Brain microvascular endothelial cell (primary cell): ENCODE measurements at regions not wholly inside any gene's neighbourhood (a gene's known extent, or its start where the extent isn't known, plus 50 kb on each side); places are given as distances from the start of the nearest gene placed in this dataset.

Experiments
- DNase-seq: peaks from one replicate; pipeline ENCODE4 v3.0.0-alpha.2; 2020
- H3K27ac ChIP-seq: fragments of 250-450 bp; sonication (Bioruptor Pico); 2 replicates; pipeline ENCODE4 v1.5.1; 2020; ENCODE audit warnings: mild to moderate bottlenecking, moderate library complexity
- H3K27me3 ChIP-seq: fragments of 250-450 bp; sonication (Bioruptor Pico); replicated peaks from 2 replicates; pipeline ENCODE4 v1.5.1; 2020; ENCODE audit warnings: mild to moderate bottlenecking
- H3K36me3 ChIP-seq: fragments of 250-450 bp; sonication (Bioruptor Pico); replicated peaks from 2 replicates; pipeline ENCODE4 v1.5.1; 2020; ENCODE audit warnings: mild to moderate bottlenecking
- H3K4me3 ChIP-seq: 2 replicates; pipeline ENCODE4 v1.5.1; 2011; ENCODE audit warnings: low read depth, mild to moderate bottlenecking, control low read depth, low read length, moderate library complexity
- CTCF ChIP-seq: IDR thresholded peaks from 2 replicates; pipeline ENCODE4 v1.5.1; 2011; ENCODE audit warnings: low read depth, mild to moderate bottlenecking, moderate library complexity, low read length, control low read depth, inconsistent platforms; ENCODE audit errors: missing control alignments
- in situ Hi-C: cut with HindIII; loops from 2 replicates; pipeline ENCODE4 v1.10.0; 2017; ENCODE audit warnings: low sequenced_read_pairs, low pct_ligation_motif_present

- in situ Hi-C loops: no loop called here
- Histone ChIP-seq H3K4me3 (no peak overlapping the region), H3K27me3 (no peaks in the 10 kb centered on the region), H3K36me3 (no peaks in the 10 kb centered on the region), H3K27ac (no peak overlapping the region)
- DNase-seq: no peak
- no peak for TF ChIP-seq CTCF
Measured at GRCh38 chr4:120198411-120198810, 131.8 kb upstream of the MAD2L1 start.

GRCh38 chr4:120177603-120178002 lies 111.0 kb upstream of the MAD2L1 start:
- Histone ChIP-seq H3K36me3 (no peaks in the 10 kb centered on the region), H3K27ac (no peak overlapping the region), H3K4me3 (no peak overlapping the region), H3K27me3 (no peaks in the 10 kb centered on the region)
- in situ Hi-C loops: no loop called here
- DNase-seq: no peak
- TF ChIP-seq CTCF: no peak

GRCh38 chr4:120175272-120175671 lies 108.6 kb upstream of the MAD2L1 start:
- in situ Hi-C loops: no loop called here
- no peaks in the 10 kb centered on the region for H3K27me3 ChIP-seq
- DNase-seq: no peak
- H3K27ac ChIP-seq: no peak overlapping the region
- H3K4me3 ChIP-seq: no peak overlapping the region
- no peaks in the 10 kb centered on the region for H3K36me3 ChIP-seq
- no peak for TF ChIP-seq CTCF

GRCh38 chr4:120163895-120164294 lies 97.2 kb upstream of the MAD2L1 start:
- Histone ChIP-seq H3K27me3 (no peaks in the 10 kb centered on the region), H3K36me3 (no peaks in the 10 kb centered on the region), H3K27ac (no peak overlapping the region), H3K4me3 (no peak overlapping the region)
- no peak for DNase-seq
- TF ChIP-seq CTCF: no peak
- in situ Hi-C loops: no loop called here

- no peaks in the 10 kb centered on the region for H3K36me3 ChIP-seq
- in situ Hi-C loops: no loop called here
Measured at GRCh38 chr4:120158841-120159463, 92.3 kb upstream of the MAD2L1 start.

More at GRCh38 chr4:120158841-120159463, 92.3 kb upstream of the MAD2L1 start:
- no peaks in the 10 kb centered on the region for H3K27me3 ChIP-seq
- no peak for DNase-seq
- no peak overlapping the region for H3K4me3 ChIP-seq
- TF ChIP-seq CTCF: no peak
- no peak overlapping the region for H3K27ac ChIP-seq
